ENCODE measurements at regions not wholly inside any gene's neighbourhood (a gene's known extent, or its start where the extent isn't known, plus 50 kb on each side); places are given as distances from the start of the nearest gene placed in this dataset.

- no peaks in the 10 kb centered on the region for H3K36me3 ChIP-seq
- no peak overlapping the region for H3K27ac ChIP-seq
- H3K4me1 ChIP-seq: no peaks in the 10 kb centered on the region
- H3K9me3 ChIP-seq: no peaks in the 10 kb centered on the region
- intact Hi-C loops (cut with DNase I): no loop called here
- DNase-seq: no peak
- WGBS, 2 donors: 71 to 77% methylated on average over 2 of the region's 2 CpGs
- no peak overlapping the region for H3K4me3 ChIP-seq (replicated peaks in 1 of 3)
- TF ChIP-seq, protein P1, sequence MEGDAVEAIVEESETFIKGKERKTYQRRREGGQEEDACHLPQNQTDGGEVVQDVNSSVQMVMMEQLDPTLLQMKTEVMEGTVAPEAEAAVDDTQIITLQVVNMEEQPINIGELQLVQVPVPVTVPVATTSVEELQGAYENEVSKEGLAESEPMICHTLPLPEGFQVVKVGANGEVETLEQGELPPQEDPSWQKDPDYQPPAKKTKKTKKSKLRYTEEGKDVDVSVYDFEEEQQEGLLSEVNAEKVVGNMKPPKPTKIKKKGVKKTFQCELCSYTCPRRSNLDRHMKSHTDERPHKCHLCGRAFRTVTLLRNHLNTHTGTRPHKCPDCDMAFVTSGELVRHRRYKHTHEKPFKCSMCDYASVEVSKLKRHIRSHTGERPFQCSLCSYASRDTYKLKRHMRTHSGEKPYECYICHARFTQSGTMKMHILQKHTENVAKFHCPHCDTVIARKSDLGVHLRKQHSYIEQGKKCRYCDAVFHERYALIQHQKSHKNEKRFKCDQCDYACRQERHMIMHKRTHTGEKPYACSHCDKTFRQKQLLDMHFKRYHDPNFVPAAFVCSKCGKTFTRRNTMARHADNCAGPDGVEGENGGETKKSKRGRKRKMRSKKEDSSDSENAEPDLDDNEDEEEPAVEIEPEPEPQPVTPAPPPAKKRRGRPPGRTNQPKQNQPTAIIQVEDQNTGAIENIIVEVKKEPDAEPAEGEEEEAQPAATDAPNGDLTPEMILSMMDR (IDR thresholded peaks at IDR 0.05): no peak
- no peak for TF ChIP-seq POLR2A (IDR thresholded peaks at IDR 0.05)
- no peaks in the 10 kb centered on the region for H3K27me3 ChIP-seq
Observed at GRCh38 chr4:43224559-43224958, 332.0 kb downstream of the GRXCR1 start.

DNA sequence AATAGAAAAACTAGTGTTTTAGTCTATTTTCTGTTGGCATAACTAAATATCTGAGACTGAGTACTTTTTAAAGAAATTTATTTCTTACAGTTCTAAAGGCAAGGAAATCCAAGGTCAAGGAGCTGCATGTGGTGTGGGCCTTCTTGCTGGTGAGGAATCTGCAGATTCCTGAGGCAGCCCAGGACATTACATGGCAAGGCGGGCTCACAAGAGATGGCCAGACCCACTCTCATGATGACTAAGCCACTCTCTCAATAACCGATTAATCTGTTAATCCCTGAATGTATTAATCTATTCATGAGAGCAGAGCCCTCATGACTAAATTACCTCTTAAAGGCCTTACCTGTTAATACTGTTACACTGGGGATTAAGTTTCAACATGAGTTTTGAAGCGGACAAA lies 340.8 kb downstream of the GRXCR1 start:
- WGBS, 2 donors: 88 to 98% methylated on average over 3 of the region's 3 CpGs
- Histone ChIP-seq H3K27ac (no peak overlapping the region), H3K4me3 (replicated peaks in 1 of 3) (no peak overlapping the region), H3K4me1 (no peaks in the 10 kb centered on the region), H3K36me3 (no peaks in the 10 kb centered on the region), H3K9me3 (no peaks in the 10 kb centered on the region), H3K27me3 (no peaks in the 10 kb centered on the region)
- TF ChIP-seq POLR2A (IDR thresholded peaks at IDR 0.05): no peak
- TF ChIP-seq, protein P1 (IDR thresholded peaks at IDR 0.05): no peak
- no peak for DNase-seq
- intact Hi-C loops (cut with DNase I): no loop called here

DNA sequence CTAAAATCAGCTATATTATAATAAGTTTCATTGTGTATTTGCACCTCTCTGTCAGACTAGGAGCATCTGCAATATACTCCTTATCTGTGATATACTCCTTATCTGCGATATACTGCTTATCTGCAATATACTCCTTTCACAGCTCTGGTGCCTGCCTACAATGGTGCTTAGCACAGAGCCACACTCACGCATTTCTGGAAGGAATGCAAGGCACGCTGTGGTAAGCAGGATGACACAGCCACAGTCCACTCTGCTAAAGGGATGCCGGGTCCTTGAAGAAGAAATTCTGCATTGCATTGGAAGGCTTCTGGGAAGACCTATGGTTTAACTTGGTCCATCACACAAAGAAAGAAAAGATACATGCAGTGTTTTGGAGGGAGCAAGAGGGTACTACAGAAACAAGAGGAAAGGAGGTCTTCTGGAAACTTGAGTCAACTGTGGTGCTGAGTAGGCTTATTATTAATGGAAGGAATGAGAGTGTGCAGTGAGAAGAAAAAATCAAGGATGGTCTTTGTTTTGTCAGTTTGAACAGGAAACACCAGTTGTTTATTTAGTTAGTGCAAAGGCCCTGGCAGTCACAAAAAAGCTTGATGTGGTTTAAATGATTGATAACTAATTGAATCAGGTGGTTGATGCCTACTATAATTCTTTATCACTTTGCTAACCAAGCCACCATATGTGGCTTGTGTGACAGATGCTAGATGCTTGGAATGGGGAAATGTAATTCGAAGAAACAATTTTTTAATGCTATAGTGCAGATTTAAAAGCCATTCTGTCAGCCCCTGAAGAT lies 342.3 kb downstream of the GRXCR1 start:
- 77 to 86% methylated on average over 5 of the region's 5 CpGs for WGBS, 2 donors
- no peak for DNase-seq

DNA sequence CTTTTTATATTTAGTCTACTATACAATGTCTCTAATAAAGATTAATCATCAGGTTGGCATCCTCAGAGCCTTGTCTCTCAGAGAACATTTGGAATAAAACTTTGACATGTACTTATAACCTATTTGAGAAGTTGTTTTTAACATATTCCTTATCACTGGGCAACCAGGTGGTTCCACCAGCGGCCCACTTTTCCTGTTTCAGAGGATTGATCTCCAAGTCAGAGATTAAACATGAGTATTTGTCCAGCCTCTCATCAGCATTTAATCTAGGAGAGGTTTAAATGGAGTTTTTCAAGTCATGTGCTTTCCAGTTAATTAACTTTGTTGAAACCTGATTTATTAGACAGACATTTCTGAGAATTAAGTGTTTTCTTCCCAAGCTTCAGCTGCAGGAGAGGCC lies 345.5 kb downstream of the GRXCR1 start:
- TF ChIP-seq, protein P1 (IDR thresholded peaks at IDR 0.05): no peak
- TF ChIP-seq POLR2A (IDR thresholded peaks at IDR 0.05): no peak
- intact Hi-C loops (cut with DNase I): no loop called here

More for the DNA sequence above, 342.3 kb downstream of the GRXCR1 start:
- H3K9me3 ChIP-seq: no peaks in the 10 kb centered on the region
- no peaks in the 10 kb centered on the region for H3K4me1 ChIP-seq
- H3K27me3 ChIP-seq: no peaks in the 10 kb centered on the region
- H3K27ac ChIP-seq: no peak overlapping the region
- H3K36me3 ChIP-seq: no peaks in the 10 kb centered on the region
- TF ChIP-seq, protein P1 (IDR thresholded peaks at IDR 0.05): no peak
- TF ChIP-seq POLR2A (IDR thresholded peaks at IDR 0.05): no peak
- intact Hi-C loops (cut with DNase I): no loop called here
- no peak overlapping the region for H3K4me3 ChIP-seq (replicated peaks in 1 of 3)

DNA sequence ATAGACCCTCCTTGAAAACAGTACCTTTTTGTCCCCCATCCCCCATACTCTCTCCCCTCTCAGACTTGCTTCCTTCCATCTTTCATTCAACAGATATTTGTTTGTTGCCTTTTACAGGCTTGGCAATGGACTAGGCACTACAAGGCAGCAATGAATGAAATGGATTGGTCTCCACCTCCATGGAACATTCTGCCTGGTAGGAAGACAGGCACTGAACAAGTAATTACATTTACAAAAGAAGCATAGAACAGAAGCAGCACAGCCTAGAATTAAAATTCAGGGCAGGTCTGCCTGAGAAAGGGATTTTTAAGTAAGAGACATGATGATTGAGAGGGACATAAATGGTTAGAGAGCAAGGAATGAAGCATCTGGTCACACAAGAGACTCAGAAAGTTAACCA lies 346.1 kb downstream of the GRXCR1 start:
- H3K27ac ChIP-seq: no peak overlapping the region
- intact Hi-C loops (cut with DNase I): no loop called here
- H3K36me3 ChIP-seq: no peaks in the 10 kb centered on the region
- DNase-seq: no peak
- no peak for TF ChIP-seq POLR2A (IDR thresholded peaks at IDR 0.05)
- TF ChIP-seq, protein P1 (IDR thresholded peaks at IDR 0.05): no peak
- no peaks in the 10 kb centered on the region for H3K9me3 ChIP-seq
- H3K4me3 ChIP-seq (replicated peaks in 1 of 3): no peak overlapping the region
- H3K27me3 ChIP-seq: no peaks in the 10 kb centered on the region
- H3K4me1 ChIP-seq: no peaks in the 10 kb centered on the region

More for the DNA sequence above, 345.5 kb downstream of the GRXCR1 start:
- H3K9me3 ChIP-seq: no peaks in the 10 kb centered on the region
- H3K27me3 ChIP-seq: no peaks in the 10 kb centered on the region
- no peak for DNase-seq
- H3K4me1 ChIP-seq: no peaks in the 10 kb centered on the region
- WGBS, 2 donors: 68 to 74% methylated on average over 1 of the region's 1 CpG
- no peak overlapping the region for H3K4me3 ChIP-seq (replicated peaks in 1 of 3)
- no peaks in the 10 kb centered on the region for H3K36me3 ChIP-seq
- H3K27ac ChIP-seq: no peak overlapping the region
